CD4-positive, alpha-beta T cell treated with Interleukin-15 for 4 hours (primary cell): ENCODE measurements at regions not wholly inside any gene's neighbourhood (a gene's known extent, or its start where the extent isn't known, plus 50 kb on each side); places are given as distances from the start of the nearest gene placed in this dataset.
"Not testable (repeated sequence)": the region's sequence is repeated elsewhere in the genome, so short reads cannot be mapped to it uniquely, and the experiment has no call there.

Experiments used
- DNase-seq: peaks from one replicate; pipeline ENCODE4 v3.0.0-alpha.2; 2020; ENCODE audit warnings: low spot score

DNA sequence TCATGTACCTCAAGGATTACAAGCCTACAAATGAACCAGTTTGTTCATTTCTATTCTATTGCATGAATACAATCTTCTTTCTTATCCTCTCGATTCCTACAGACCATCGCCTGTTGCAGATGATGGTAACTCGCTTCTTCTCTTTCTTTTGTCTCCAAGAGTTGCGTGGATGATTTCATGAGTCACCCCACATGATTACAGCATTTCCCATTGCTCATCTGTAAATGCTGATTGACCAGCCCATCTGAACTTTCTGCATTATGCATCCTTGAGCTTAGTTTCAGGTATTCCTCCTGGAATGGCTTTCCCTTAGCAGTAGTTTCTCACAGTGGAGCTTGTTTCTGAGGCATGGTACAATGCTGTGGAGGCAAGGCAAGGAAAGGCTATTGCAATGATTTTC, 109.6 kb upstream of the TOPAZ1 start:
- DNase-seq = no peak

GRCh38 chr3:44132593-44132992, 109.1 kb upstream of the TOPAZ1 start:
- DNase-seq = no peak

DNA sequence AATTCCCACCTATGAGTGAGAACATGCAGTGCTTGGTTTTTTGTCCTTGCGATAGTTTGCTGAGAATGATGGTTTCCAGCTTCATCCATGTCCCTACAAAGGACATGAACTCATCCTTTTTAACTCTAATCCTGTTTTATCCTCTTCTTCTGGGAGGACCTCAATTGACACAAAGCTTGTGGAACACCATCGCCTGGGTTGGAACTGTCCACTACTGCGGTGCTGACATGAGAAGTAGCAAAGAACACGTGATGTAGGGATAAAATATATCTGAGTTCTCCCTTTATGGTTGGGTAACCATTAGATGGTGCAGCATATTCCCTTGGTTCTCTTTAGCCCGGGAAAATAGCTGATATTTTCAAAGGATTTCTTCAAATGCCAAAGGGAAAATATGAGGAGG, 105.3 kb upstream of the TOPAZ1 start:
- DNase-seq = no peak

GRCh38 chr3:44146073-44146472, 95.6 kb upstream of the TOPAZ1 start:
- DNase-seq = no peak

- no peak for DNase-seq
Measured at GRCh38 chr3:44159696-44160300, 81.9 kb upstream of the TOPAZ1 start.

DNA sequence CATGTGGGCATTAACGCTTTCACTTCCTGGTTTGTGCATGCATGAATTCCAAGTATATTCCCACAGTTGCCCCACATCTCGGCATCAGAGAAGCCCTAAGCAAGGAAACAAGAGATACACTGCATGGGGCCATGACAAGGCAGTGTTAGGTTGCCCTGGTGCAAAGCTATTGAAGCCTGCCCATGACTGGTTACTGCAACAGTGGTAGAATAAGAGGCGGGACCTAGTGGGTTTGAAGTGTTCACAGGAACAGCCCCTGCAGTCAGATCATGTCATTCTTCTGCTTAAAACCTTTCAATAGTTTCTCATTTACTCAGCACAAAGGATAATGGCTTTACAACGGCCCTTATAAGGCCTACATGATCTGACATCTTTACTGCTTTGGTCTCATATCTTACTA, 80.9 kb upstream of the TOPAZ1 start:
- no peak for DNase-seq

GRCh38 chr3:44171891-44172290, 69.8 kb upstream of the TOPAZ1 start:
- DNase-seq = no peak

GRCh38 chr3:44172701-44173100, 69.0 kb upstream of the TOPAZ1 start:
- not testable (repeated sequence) for DNase-seq

GRCh38 chr3:44173263-44173662, 68.4 kb upstream of the TOPAZ1 start:
- no peak for DNase-seq

DNA sequence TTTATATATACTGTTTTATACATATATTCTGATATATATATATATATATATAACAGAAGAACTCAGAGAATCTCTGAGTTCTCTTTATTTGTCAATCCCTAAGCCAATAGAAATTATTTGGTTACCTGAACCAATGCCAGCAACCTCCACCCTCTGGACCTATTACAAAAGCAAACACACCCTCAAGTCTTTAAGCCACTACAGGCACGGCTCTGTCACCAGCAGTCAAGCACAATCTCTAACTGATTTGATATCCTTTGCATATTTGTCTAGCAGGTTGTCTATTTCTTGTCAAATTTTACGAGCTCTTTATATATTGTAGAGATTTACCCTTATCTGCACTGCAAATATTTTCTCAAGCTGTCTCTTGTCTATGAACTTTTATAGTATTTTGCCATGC, 66.6 kb upstream of the TOPAZ1 start:
- no peak for DNase-seq

- no peak for DNase-seq
Measured at GRCh38 chr3:44179246-44179645, 62.4 kb upstream of the TOPAZ1 start.

GRCh38 chr3:44184319-44184953, 57.2 kb upstream of the TOPAZ1 start:
- no peak for DNase-seq

- DNase-seq = no peak
Measured at GRCh38 chr3:44185396-44185915, 56.2 kb upstream of the TOPAZ1 start.

GRCh38 chr3:44186111-44186672, 55.5 kb upstream of the TOPAZ1 start:
- no peak for DNase-seq

GRCh38 chr3:44186712-44187111, 55.0 kb upstream of the TOPAZ1 start:
- no peak for DNase-seq
